KMS-11 (cell line): ENCODE measurements at regions not wholly inside any gene's neighbourhood (a gene's known extent, or its start where the extent isn't known, plus 50 kb on each side); places are given as distances from the start of the nearest gene placed in this dataset.

Experiments used
- H2AFZ ChIP-seq: fragments of 200-600 bp; sonication (generic); 2 replicates; pipeline ENCODE4 v1.6.1; 2016; ENCODE audit warnings: antibody characterized with exemption, mixed run types, low read depth
- H3K27ac ChIP-seq: fragments of 200-600 bp; sonication (generic); 2 replicates; pipeline ENCODE4 v1.6.1; 2016; ENCODE audit warnings: mild to moderate bottlenecking, mixed run types
- H3K27me3 ChIP-seq: fragments of 200-600 bp; sonication (generic); 2 replicates; pipeline ENCODE4 v1.6.1; 2017; ENCODE audit warnings: mild to moderate bottlenecking, low read depth, mixed run types, moderate library complexity; ENCODE audit not compliant: insufficient read depth
- H3K36me3 ChIP-seq: fragments of 200-600 bp; sonication (generic); 2 replicates; pipeline ENCODE4 v1.6.1; 2017; ENCODE audit warnings: mild to moderate bottlenecking, mixed run types; ENCODE audit not compliant: insufficient read depth
- H3K4me1 ChIP-seq: fragments of 200-600 bp; sonication (generic); 2 replicates; pipeline ENCODE4 v1.6.1; 2016; ENCODE audit warnings: mild to moderate bottlenecking, low read depth, mixed run types; ENCODE audit not compliant: poor library complexity, severe bottlenecking
- H3K4me2 ChIP-seq: fragments of 200-600 bp; sonication (generic); 2 replicates; pipeline ENCODE4 v1.7.0; 2016; ENCODE audit warnings: mild to moderate bottlenecking, mixed run types
- H3K4me3 ChIP-seq: fragments of 200-600 bp; sonication (generic); IDR thresholded peaks from 2 replicates; pipeline ENCODE4 v1.6.1; 2017; ENCODE audit warnings: low read depth, low read length, mixed read lengths; ENCODE audit not compliant: insufficient read depth
- H3K79me2 ChIP-seq: fragments of 200-600 bp; sonication (generic); 2 replicates; pipeline ENCODE4 v1.6.1; 2016; ENCODE audit warnings: low read depth, mixed run types; ENCODE audit not compliant: insufficient read depth
- H3K9ac ChIP-seq: fragments of 200-600 bp; sonication (generic); 2 replicates; pipeline ENCODE4 v1.6.1; 2016; ENCODE audit warnings: mild to moderate bottlenecking, mixed run types
- H4K20me1 ChIP-seq: fragments of 200-600 bp; sonication (generic); 2 replicates; pipeline ENCODE4 v1.6.1; 2016; ENCODE audit warnings: mild to moderate bottlenecking, mixed run types; ENCODE audit not compliant: insufficient read depth
- TF ChIP-seq, protein P1 (sequence below): fragments of 200-600 bp; sonication (generic); conservative IDR thresholded peaks from 2 replicates; pipeline ENCODE4 v1.6.1; 2017; ENCODE audit warnings: low read depth, mild to moderate bottlenecking, antibody characterized with exemption, low read length, moderate library complexity, mixed read lengths

DNA sequence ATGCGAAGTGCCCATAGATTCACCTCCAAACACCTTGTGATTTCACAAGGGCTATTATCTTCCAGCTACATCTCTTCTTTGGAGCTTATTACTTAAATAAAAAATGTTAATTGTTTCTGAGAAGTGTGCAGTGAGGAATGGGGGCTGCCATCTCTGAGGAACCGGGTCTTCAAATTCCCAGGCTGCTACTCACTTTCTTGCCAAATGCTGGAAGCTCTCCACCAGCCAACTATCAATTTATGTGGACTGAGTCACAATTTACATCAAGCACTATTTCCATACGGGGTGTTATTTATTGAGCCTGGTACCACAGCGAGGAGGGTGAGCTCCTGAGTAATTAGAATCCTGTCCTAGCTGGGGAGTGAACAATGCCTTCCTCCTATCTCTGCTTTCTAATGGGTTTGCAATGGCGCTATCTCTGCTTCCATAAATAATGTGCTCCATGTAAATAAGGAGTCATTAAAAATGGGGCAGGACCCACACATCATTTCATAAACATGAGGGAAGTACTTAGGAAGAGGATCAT is 898.3 kb downstream of the VRK1 start:
- H3K4me3 ChIP-seq: no peak overlapping the region
- TF ChIP-seq, protein P1, sequence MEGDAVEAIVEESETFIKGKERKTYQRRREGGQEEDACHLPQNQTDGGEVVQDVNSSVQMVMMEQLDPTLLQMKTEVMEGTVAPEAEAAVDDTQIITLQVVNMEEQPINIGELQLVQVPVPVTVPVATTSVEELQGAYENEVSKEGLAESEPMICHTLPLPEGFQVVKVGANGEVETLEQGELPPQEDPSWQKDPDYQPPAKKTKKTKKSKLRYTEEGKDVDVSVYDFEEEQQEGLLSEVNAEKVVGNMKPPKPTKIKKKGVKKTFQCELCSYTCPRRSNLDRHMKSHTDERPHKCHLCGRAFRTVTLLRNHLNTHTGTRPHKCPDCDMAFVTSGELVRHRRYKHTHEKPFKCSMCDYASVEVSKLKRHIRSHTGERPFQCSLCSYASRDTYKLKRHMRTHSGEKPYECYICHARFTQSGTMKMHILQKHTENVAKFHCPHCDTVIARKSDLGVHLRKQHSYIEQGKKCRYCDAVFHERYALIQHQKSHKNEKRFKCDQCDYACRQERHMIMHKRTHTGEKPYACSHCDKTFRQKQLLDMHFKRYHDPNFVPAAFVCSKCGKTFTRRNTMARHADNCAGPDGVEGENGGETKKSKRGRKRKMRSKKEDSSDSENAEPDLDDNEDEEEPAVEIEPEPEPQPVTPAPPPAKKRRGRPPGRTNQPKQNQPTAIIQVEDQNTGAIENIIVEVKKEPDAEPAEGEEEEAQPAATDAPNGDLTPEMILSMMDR: no peak
- H4K20me1 ChIP-seq: no peaks in the 10 kb centered on the region
- no peak overlapping the region for H3K4me2 ChIP-seq
- no peak overlapping the region for H3K9ac ChIP-seq
- no peaks in the 10 kb centered on the region for H3K36me3 ChIP-seq
- no peak overlapping the region for H3K27ac ChIP-seq
- H3K4me1 ChIP-seq: no peaks in the 10 kb centered on the region
- H2AFZ ChIP-seq: no peak overlapping the region
- no peaks in the 10 kb centered on the region for H3K27me3 ChIP-seq
- no peaks in the 10 kb centered on the region for H3K79me2 ChIP-seq

DNA sequence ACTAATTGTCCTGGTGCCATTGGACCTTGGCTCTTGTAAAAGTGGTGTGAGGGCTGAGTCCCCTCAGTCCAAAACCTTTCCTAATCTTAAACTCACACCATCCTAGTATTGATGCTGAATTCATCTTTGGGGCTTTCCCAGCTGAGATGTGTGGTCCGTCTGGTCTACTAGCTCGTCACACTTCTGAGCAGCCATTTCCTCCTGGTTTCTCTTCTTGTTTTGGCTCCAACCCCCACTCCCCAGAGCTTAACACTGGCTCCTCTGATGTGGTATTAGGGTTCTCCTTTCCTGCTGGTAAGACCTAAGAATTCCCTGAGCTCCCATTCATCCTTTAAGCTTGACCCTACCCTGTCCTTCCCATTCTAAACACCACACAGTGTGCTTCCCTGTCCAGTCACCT is 900.6 kb downstream of the VRK1 start:
- H3K4me1 ChIP-seq: peaks cover 19% of the 10 kb centered on the region
- TF ChIP-seq, protein P1: no peak
- no peaks in the 10 kb centered on the region for H4K20me1 ChIP-seq
- no peaks in the 10 kb centered on the region for H3K36me3 ChIP-seq
- H3K27ac ChIP-seq: no peak overlapping the region
- no peak overlapping the region for H3K4me3 ChIP-seq
- H3K27me3 ChIP-seq: no peaks in the 10 kb centered on the region
- no peak overlapping the region for H3K9ac ChIP-seq
- H3K4me2 ChIP-seq: no peak overlapping the region
- H2AFZ ChIP-seq: no peak overlapping the region
- H3K79me2 ChIP-seq: no peaks in the 10 kb centered on the region

DNA sequence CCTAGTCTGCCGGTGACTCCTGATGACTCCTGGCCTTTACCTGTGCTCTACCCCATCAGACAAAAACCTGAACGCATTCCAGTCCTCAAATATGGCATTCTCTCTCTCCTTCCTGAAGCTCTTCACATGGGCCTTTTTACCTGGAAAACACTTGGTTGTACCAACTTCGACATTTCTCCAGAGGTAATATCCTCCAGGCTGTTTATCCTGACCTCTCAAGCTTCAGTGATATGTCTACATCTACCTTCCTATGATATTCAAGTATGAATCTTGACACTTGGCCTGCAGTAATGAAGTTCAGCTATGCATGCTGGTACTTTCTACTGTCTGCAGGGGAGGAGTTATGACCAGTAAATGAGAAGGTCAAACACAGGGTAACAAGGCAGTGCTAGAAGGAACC is 901.8 kb downstream of the VRK1 start:
- Histone ChIP-seq H3K27ac (no peak overlapping the region), H3K4me1 (peaks cover 29% of the 10 kb centered on the region), H3K79me2 (no peaks in the 10 kb centered on the region), H3K36me3 (no peaks in the 10 kb centered on the region), H4K20me1 (no peaks in the 10 kb centered on the region), H3K4me3 (no peak overlapping the region), H3K9ac (no peak overlapping the region), H3K27me3 (no peaks in the 10 kb centered on the region), H2AFZ (no peak overlapping the region), H3K4me2 (no peak overlapping the region)
- TF ChIP-seq, protein P1: no peak

DNA sequence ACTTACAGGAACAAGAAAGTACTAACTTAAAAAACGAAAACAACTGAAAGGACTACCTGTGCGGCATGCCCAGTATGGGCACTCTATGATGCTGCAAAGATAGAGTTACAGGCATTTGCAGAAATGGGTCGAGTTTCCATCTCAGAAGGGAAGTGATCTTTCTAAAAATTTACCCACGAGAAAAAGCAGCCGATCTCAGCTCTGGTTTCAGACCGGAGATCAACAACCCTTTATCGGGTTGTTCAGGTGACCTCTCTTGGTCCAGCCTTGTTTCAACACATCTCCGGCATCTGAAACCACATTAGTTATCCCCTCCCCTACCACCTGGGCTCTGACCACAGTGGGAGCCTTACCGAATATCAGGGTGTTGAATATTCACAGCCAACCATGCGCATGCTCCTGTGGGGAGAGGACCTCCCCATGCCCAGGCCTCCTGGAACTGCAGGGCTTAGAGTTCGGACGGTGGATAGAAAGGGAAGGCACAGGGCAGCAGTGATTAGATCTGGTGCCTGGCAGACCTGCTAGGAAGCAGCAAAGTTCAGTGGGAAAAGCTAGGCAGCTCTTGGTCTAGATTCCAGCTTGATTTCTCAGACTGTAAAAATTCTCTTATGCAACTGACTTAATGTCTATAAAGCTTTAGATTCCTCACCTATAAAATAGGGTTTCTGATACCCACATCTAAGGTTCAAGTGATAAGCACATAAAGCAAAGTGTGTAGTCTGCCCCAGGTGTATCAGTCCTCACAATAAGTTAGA is 906.0 kb downstream of the VRK1 start:
- no peak overlapping the region for H2AFZ ChIP-seq
- no peaks in the 10 kb centered on the region for H3K36me3 ChIP-seq
- peak overlapping the region; percentile 7; the same call in 1 of the 2 replicates for H3K27ac ChIP-seq
- no peak overlapping the region for H3K4me3 ChIP-seq
- H3K4me2 ChIP-seq: peak overlapping the region; percentile 81
- peaks cover 71% of the 10 kb centered on the region for H3K4me1 ChIP-seq
- no peaks in the 10 kb centered on the region for H3K27me3 ChIP-seq
- H3K79me2 ChIP-seq: no peaks in the 10 kb centered on the region
- H3K9ac ChIP-seq: no peak overlapping the region
- H4K20me1 ChIP-seq: no peaks in the 10 kb centered on the region
- TF ChIP-seq, protein P1: no peak
